ENCODE measurements at regions not wholly inside any gene's neighbourhood (a gene's known extent, or its start where the extent isn't known, plus 50 kb on each side); places are given as distances from the start of the nearest gene placed in this dataset.

DNA sequence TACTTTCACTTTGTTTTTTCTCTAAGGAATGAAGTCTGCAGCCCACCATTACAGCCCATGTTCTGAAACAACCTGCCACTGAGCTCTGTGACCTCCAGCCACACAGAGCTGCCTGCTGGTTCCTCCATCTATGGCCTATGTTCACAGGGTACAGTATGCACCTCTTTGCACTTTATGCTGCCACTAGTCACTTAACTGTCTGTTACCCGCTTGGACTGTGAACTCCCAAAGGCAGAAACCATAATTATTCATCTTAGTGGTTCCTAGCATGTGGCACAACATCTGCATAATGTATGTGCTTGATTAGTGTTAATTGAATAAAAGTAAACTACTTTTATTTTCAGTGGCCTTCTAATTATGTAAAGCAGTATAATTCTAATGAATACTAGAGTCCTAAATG is 95.5 kb upstream of the BET1 start:
- H3K4me2 ChIP-seq (ENCODE audit: low read length), result no peak overlapping the region
- no peak overlapping the region for H3K9ac ChIP-seq (ENCODE audit: low read length)
- no peaks in the 10 kb centered on the region for H3K9me2 ChIP-seq (replicated peaks; ENCODE audit: low read length)
- H3F3A ChIP-seq (ENCODE audit: low read length, unreplicated experiment), result no peaks in the 10 kb centered on the region
- no peak overlapping the region for H3K4me3 ChIP-seq (ENCODE audit: low read length)
- no peaks in the 10 kb centered on the region for H3K79me2 ChIP-seq (ENCODE audit: low read length)
- H3K27me3 ChIP-seq (ENCODE audit: low read length), result no peaks in the 10 kb centered on the region
- H4K20me1 ChIP-seq (ENCODE audit: low read length), result no peaks in the 10 kb centered on the region
- no peaks in the 10 kb centered on the region for H3K9me3 ChIP-seq (ENCODE audit: low read length)
- intact Hi-C loops (cut with micrococcal nuclease), result no loop called here
- H3K27ac ChIP-seq (ENCODE audit: low read length), result no peak overlapping the region
- no TSS peak for BruUV-seq (replicated peaks)
- no peaks in the 10 kb centered on the region for H3K4me1 ChIP-seq (ENCODE audit: insufficient read depth, low read length)
- TF ChIP-seq, protein P1, sequence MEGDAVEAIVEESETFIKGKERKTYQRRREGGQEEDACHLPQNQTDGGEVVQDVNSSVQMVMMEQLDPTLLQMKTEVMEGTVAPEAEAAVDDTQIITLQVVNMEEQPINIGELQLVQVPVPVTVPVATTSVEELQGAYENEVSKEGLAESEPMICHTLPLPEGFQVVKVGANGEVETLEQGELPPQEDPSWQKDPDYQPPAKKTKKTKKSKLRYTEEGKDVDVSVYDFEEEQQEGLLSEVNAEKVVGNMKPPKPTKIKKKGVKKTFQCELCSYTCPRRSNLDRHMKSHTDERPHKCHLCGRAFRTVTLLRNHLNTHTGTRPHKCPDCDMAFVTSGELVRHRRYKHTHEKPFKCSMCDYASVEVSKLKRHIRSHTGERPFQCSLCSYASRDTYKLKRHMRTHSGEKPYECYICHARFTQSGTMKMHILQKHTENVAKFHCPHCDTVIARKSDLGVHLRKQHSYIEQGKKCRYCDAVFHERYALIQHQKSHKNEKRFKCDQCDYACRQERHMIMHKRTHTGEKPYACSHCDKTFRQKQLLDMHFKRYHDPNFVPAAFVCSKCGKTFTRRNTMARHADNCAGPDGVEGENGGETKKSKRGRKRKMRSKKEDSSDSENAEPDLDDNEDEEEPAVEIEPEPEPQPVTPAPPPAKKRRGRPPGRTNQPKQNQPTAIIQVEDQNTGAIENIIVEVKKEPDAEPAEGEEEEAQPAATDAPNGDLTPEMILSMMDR (conservative IDR thresholded peaks at IDR 0.05; ENCODE audit: low read depth, low read length), result no peak
- TF ChIP-seq EZH2 (IDR thresholded peaks at IDR 0.05; ENCODE audit: low read length, unreplicated experiment) (no peak), EZH2phosphoT487 (IDR thresholded peaks at IDR 0.05; ENCODE audit: borderline replicate concordance, low read length) (no peak)
- ATAC-seq, result no peak
- POLR2A ChIA-PET (ENCODE audit: unreplicated experiment), result no interaction called here
- H3K36me3 ChIP-seq (ENCODE audit: low read depth, low read length), result no peaks in the 10 kb centered on the region
- DNase-seq, result no peak
- no peak overlapping the region for H2AFZ ChIP-seq (ENCODE audit: low read length)
- CTCF ChIA-PET, result no interaction called here

DNA sequence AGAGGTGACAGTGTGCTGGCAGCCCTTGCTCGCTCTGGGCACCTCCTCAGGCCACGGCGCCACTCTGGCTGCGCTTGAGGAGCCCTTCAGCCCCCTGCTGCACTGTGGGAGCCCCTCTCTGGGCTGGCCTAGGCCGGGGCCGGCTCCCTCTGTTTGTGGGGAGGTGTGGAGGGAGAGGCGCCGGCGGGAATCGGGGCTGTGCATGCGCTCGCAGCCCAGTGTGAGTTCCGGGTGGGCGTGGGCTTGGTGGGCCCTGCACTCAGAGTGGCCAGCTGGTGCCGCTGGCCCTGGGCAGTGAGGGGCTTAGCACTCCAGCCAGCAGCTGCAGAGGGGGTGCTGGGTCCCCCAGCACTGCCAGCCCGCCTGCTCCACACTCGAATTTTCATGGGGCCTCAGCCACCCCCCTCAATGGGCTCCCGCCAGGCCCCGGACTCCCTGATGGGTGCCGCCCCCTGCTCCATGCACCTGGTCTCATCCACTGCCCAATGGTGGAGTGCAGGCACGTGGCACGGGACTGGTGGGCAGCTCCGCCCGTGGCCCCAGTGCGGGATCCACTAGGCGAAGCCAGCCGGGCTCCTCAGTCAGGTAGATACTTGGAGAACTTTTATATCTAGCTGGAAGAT is 96.7 kb upstream of the BET1 start:
- no peak overlapping the region for H3K4me2 ChIP-seq (ENCODE audit: low read length)
- H2AFZ ChIP-seq (ENCODE audit: low read length), result no peak overlapping the region
- ATAC-seq (no peak), DNase-seq (no peak)
- no peaks in the 10 kb centered on the region for H3F3A ChIP-seq (ENCODE audit: low read length, unreplicated experiment)
- H3K79me2 ChIP-seq (ENCODE audit: low read length), result no peaks in the 10 kb centered on the region
- H3K9me3 ChIP-seq (ENCODE audit: low read length), result no peaks in the 10 kb centered on the region
- no peaks in the 10 kb centered on the region for H4K20me1 ChIP-seq (ENCODE audit: low read length)
- no peak overlapping the region for H3K9ac ChIP-seq (ENCODE audit: low read length)
- H3K27me3 ChIP-seq (ENCODE audit: low read length), result no peaks in the 10 kb centered on the region
- no peak overlapping the region for H3K4me3 ChIP-seq (ENCODE audit: low read length)
- ChIA-PET CTCF (no interaction called here), POLR2A (ENCODE audit: unreplicated experiment) (no interaction called here)
- no peaks in the 10 kb centered on the region for H3K36me3 ChIP-seq (ENCODE audit: low read depth, low read length)
- TF ChIP-seq EZH2phosphoT487 (IDR thresholded peaks at IDR 0.05; ENCODE audit: borderline replicate concordance, low read length) (no peak), EZH2 (IDR thresholded peaks at IDR 0.05; ENCODE audit: low read length, unreplicated experiment) (no peak)
- TF ChIP-seq, protein P1 (conservative IDR thresholded peaks at IDR 0.05; ENCODE audit: low read depth, low read length), result no peak
- no peak overlapping the region for H3K27ac ChIP-seq (ENCODE audit: low read length)
- H3K4me1 ChIP-seq (ENCODE audit: insufficient read depth, low read length), result no peaks in the 10 kb centered on the region
- no peaks in the 10 kb centered on the region for H3K9me2 ChIP-seq (replicated peaks; ENCODE audit: low read length)
- BruUV-seq (replicated peaks), result no TSS peak
- intact Hi-C loops (cut with micrococcal nuclease), result no loop called here

DNA sequence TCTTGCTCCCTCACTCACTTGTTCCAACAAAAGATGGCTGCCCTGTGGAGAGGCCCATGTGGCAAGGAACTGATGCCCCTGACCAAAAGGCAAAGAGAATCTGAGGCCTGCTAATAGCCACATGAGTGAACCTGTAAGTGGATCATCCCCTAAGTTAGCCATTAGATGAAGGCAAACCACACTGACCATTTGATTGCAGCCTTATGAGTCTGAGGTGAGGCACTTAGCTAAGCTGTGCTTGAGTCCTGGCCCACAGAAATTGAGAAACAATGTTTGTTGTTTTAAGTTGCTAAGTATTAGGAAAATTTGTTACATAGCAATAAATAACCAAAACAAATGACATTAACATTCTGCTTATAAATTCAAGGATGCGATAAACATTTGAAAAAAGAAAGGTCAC is 100.1 kb upstream of the BET1 start:
- no peaks in the 10 kb centered on the region for H4K20me1 ChIP-seq (ENCODE audit: low read length)
- no peak for ATAC-seq
- H3K79me2 ChIP-seq (ENCODE audit: low read length), result no peaks in the 10 kb centered on the region
- H3K27ac ChIP-seq (ENCODE audit: low read length), result no peak overlapping the region
- ChIA-PET POLR2A (ENCODE audit: unreplicated experiment) (no interaction called here), CTCF (interaction anchor here (0.6 kb wide), 1 partner anchor 185 kb away, joined by 3 read pairs; no protein-coding TSS in a partner anchor)
- H3K4me3 ChIP-seq (ENCODE audit: low read length), result no peak overlapping the region
- H3F3A ChIP-seq (ENCODE audit: low read length, unreplicated experiment), result no peaks in the 10 kb centered on the region
- H3K9me3 ChIP-seq (ENCODE audit: low read length), result no peaks in the 10 kb centered on the region
- H3K9me2 ChIP-seq (replicated peaks; ENCODE audit: low read length), result no peaks in the 10 kb centered on the region
- no peak for DNase-seq
- H3K27me3 ChIP-seq (ENCODE audit: low read length), result no peaks in the 10 kb centered on the region
- H3K9ac ChIP-seq (ENCODE audit: low read length), result no peak overlapping the region
- no TSS peak for BruUV-seq (replicated peaks)
- H3K36me3 ChIP-seq (ENCODE audit: low read depth, low read length), result no peaks in the 10 kb centered on the region
- TF ChIP-seq EZH2phosphoT487 (IDR thresholded peaks at IDR 0.05; ENCODE audit: borderline replicate concordance, low read length) (no peak), EZH2 (IDR thresholded peaks at IDR 0.05; ENCODE audit: low read length, unreplicated experiment) (no peak)
- TF ChIP-seq, protein P1 (conservative IDR thresholded peaks at IDR 0.05; ENCODE audit: low read depth, low read length), result no peak
- no peaks in the 10 kb centered on the region for H3K4me1 ChIP-seq (ENCODE audit: insufficient read depth, low read length)
- no peak overlapping the region for H2AFZ ChIP-seq (ENCODE audit: low read length)
- intact Hi-C loops (cut with micrococcal nuclease), result no loop called here
- H3K4me2 ChIP-seq (ENCODE audit: low read length), result no peak overlapping the region
